ENCODE measurements at regions not wholly inside any gene's neighbourhood (a gene's known extent, or its start where the extent isn't known, plus 50 kb on each side); places are given as distances from the start of the nearest gene placed in this dataset.

DNA sequence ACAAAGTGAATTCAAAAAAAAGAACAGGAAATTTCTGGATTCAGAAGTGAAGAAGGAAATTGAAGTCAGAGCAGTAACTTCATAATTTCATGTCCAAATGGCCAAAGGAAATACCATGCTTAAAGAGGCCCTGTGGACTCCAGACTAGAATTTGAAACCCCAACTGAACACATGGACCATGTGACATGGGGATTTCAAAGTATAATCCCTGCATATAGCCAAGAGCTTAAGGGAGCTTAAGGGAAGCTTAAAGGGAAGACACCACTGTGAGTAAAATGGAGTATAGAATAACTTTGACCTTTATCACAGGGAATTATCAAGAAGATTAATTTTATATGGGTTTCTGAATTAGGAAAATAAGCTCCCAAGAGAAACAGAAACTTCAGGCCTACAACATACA is 241.8 kb upstream of the POGK start:
- no peak for TF ChIP-seq POLR2A (IDR thresholded peaks at IDR 0.05; ENCODE audit: low read length)
- TF ChIP-seq GATA1 (IDR thresholded peaks at IDR 0.05; ENCODE audit: low read depth, low read length), result no peak
